ENCODE measurements at regions not wholly inside any gene's neighbourhood (a gene's known extent, or its start where the extent isn't known, plus 50 kb on each side); places are given as distances from the start of the nearest gene placed in this dataset.

DNA sequence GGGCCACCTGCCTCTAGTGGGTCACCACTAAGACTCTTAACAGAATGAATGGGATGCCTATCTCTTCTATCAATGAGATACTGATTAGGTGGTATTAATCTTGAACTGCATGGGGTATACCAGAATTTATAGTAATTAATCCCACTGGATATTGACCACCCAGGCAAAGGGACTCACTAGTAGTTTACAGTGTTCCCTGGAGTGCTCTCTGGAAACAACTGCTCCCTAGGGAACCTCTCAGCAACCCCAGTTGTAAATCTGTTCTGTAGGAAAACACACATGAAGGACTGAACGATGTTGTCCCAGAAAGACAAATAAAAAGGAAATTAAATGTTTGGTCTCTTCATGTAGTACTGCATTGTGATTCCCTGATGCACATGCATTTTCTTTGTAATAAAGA, 430.5 kb downstream of the HLX start:
- Histone ChIP-seq H4K8ac (ENCODE audit: low read depth, low read length) (no peak overlapping the region), H2BK15ac (ENCODE audit: low read length) (no peak overlapping the region), H3K4ac (ENCODE audit: low read length) (no peak overlapping the region), H3K79me1 (ENCODE audit: low read depth, low read length) (no peaks in the 10 kb centered on the region), H3K14ac (ENCODE audit: low read length) (no peak overlapping the region), H3K4me3 (ENCODE audit: low read length in 2 of 2) (no peak overlapping the region), H3K27me3 (ENCODE audit: control insufficient read depth in 3 of 3, insufficient read depth in 3 of 3, low read depth in 1 of 3, low read length in 3 of 3) (no peaks in the 10 kb centered on the region), H3K4me1 (ENCODE audit: control insufficient read depth in 2 of 2, insufficient read depth in 1 of 2, low read depth in 1 of 2, low read length in 2 of 2) (no peaks in the 10 kb centered on the region), H3K9ac (ENCODE audit: low read depth, low read length, poor library complexity) (no peak overlapping the region), H2BK12ac (ENCODE audit: low read length) (no peak overlapping the region), H3K4me2 (ENCODE audit: insufficient read depth, low read length, poor library complexity, severe bottlenecking) (no peak overlapping the region), H2BK120ac (ENCODE audit: low read depth, low read length) (no peak overlapping the region), H3K23ac (ENCODE audit: low read depth, low read length, poor library complexity) (no peak overlapping the region), H2BK5ac (ENCODE audit: low read length) (no peak overlapping the region), H2AFZ (ENCODE audit: low read length) (no peak overlapping the region), H4K91ac (ENCODE audit: low read depth, low read length, poor library complexity) (no peak overlapping the region), H3K36me3 (replicated peaks in 1 of 2; ENCODE audit: control insufficient read depth in 2 of 2, insufficient read depth in 2 of 2, low read length in 2 of 2) (no peaks in the 10 kb centered on the region), H3K27ac (replicated peaks; ENCODE audit: low read length) (no peak overlapping the region), H2AK5ac (ENCODE audit: low read depth, low read length) (no peak overlapping the region), H3K18ac (ENCODE audit: low read length) (no peak overlapping the region), H3K9me3 (replicated peaks in 1 of 2; ENCODE audit: control insufficient read depth in 2 of 2, insufficient read depth in 1 of 2, low read depth in 1 of 2, low read length in 2 of 2) (no peaks in the 10 kb centered on the region)
- DNase-seq (ENCODE audit: low spot score): no peak
- no CpG with 5 or more reads among the region's 1 CpG for WGBS, 2 donors (ENCODE audit: extremely low coverage in 2 of 2, insufficient read length in 2 of 2, insufficient replicate concordance in 1 of 2)

DNA sequence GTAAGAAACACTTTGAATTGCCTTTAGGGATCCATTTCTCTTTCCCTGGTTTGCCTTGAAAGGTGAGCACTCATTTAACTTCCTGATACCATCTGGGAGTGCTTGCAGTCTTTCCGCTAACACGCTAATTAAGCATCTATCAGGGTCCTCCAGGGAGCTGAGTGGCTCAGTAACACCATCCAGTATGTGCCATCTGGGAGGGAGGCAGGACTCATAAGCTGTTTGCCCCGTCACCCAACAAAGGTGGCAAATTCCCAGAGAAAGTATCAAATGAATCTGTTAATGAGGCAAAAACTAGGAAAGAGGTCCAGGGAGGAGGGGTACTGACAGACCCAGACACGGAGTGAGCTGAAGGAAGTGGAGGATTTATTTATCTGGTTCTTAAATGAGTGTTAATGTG, 430.9 kb downstream of the HLX start:
- Histone ChIP-seq H3K14ac (ENCODE audit: low read length) (no peak overlapping the region), H3K18ac (ENCODE audit: low read length) (no peak overlapping the region)

DNA sequence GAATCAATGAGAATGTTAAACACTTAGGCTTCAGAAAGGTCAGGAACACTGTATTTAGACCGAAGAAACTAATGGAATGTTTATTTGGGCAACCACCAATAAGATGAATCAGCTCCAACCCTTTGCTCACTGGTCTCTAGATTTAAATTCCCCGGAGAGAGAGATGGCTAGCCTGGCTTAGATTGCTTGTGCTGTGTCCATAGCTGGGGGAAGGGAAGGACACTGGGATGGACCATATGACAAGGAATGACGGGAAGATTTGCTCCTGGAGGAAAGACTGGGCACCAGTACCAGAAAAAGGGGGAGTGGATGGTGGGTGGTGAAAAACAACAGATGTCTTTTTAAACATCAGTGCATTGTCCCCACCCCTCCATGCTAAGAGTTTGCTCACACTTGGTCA, 426.6 kb downstream of the DUSP10 start:
- no peak overlapping the region for H3K23ac ChIP-seq (ENCODE audit: low read depth, low read length, poor library complexity)
- H3K9ac ChIP-seq (ENCODE audit: low read depth, low read length, poor library complexity): no peak overlapping the region
- H3K4ac ChIP-seq (ENCODE audit: low read length): no peak overlapping the region
- no peak overlapping the region for H3K27ac ChIP-seq (replicated peaks; ENCODE audit: low read length)
- no peak for DNase-seq (ENCODE audit: low spot score)
- no peak overlapping the region for H2AK5ac ChIP-seq (ENCODE audit: low read depth, low read length)
- no peak overlapping the region for H3K14ac ChIP-seq (ENCODE audit: low read length)
- H3K36me3 ChIP-seq (replicated peaks in 1 of 2; ENCODE audit: control insufficient read depth in 2 of 2, insufficient read depth in 2 of 2, low read length in 2 of 2): no peaks in the 10 kb centered on the region
- no peak overlapping the region for H2BK5ac ChIP-seq (ENCODE audit: low read length)
- no peaks in the 10 kb centered on the region for H3K27me3 ChIP-seq (ENCODE audit: control insufficient read depth in 3 of 3, insufficient read depth in 3 of 3, low read depth in 1 of 3, low read length in 3 of 3)
- H3K4me3 ChIP-seq (ENCODE audit: low read length in 2 of 2): no peak overlapping the region
- H4K91ac ChIP-seq (ENCODE audit: low read depth, low read length, poor library complexity): no peak overlapping the region
- H2AFZ ChIP-seq (ENCODE audit: low read length): no peak overlapping the region
- H3K4me1 ChIP-seq (ENCODE audit: control insufficient read depth in 2 of 2, insufficient read depth in 1 of 2, low read depth in 1 of 2, low read length in 2 of 2): peaks cover 0 to 2% of the 10 kb centered on the region in 2 donors
- no CpG with 5 or more reads among the region's 3 CpGs for WGBS, 2 donors (ENCODE audit: extremely low coverage in 2 of 2, insufficient read length in 2 of 2, insufficient replicate concordance in 1 of 2)
- H3K4me2 ChIP-seq (ENCODE audit: insufficient read depth, low read length, poor library complexity, severe bottlenecking): no peak overlapping the region
- no peak overlapping the region for H2BK120ac ChIP-seq (ENCODE audit: low read depth, low read length)
- H2BK12ac ChIP-seq (ENCODE audit: low read length): no peak overlapping the region
- peaks cover 0 to 2% of the 10 kb centered on the region in 2 donors for H3K9me3 ChIP-seq (replicated peaks in 1 of 2; ENCODE audit: control insufficient read depth in 2 of 2, insufficient read depth in 1 of 2, low read depth in 1 of 2, low read length in 2 of 2)
- H4K8ac ChIP-seq (ENCODE audit: low read depth, low read length): no peak overlapping the region
- H2BK15ac ChIP-seq (ENCODE audit: low read length): no peak overlapping the region
- H3K79me1 ChIP-seq (ENCODE audit: low read depth, low read length): no peaks in the 10 kb centered on the region
- H3K18ac ChIP-seq (ENCODE audit: low read length): no peak overlapping the region

More for the DNA sequence above, 430.9 kb downstream of the HLX start:
- no peak overlapping the region for H2BK5ac ChIP-seq (ENCODE audit: low read length)
- no peak overlapping the region for H2BK120ac ChIP-seq (ENCODE audit: low read depth, low read length)
- no peaks in the 10 kb centered on the region for H3K9me3 ChIP-seq (replicated peaks in 1 of 2; ENCODE audit: control insufficient read depth in 2 of 2, insufficient read depth in 1 of 2, low read depth in 1 of 2, low read length in 2 of 2)
- no peaks in the 10 kb centered on the region for H3K36me3 ChIP-seq (replicated peaks in 1 of 2; ENCODE audit: control insufficient read depth in 2 of 2, insufficient read depth in 2 of 2, low read length in 2 of 2)
- H3K9ac ChIP-seq (ENCODE audit: low read depth, low read length, poor library complexity): no peak overlapping the region
- H2AK5ac ChIP-seq (ENCODE audit: low read depth, low read length): no peak overlapping the region
- no peak for DNase-seq (ENCODE audit: low spot score)
- H3K27me3 ChIP-seq (ENCODE audit: control insufficient read depth in 3 of 3, insufficient read depth in 3 of 3, low read depth in 1 of 3, low read length in 3 of 3): no peaks in the 10 kb centered on the region
- H2AFZ ChIP-seq (ENCODE audit: low read length): no peak overlapping the region
- no peak overlapping the region for H4K8ac ChIP-seq (ENCODE audit: low read depth, low read length)
- H3K23ac ChIP-seq (ENCODE audit: low read depth, low read length, poor library complexity): no peak overlapping the region
- no peak overlapping the region for H2BK15ac ChIP-seq (ENCODE audit: low read length)
- no peak overlapping the region for H2BK12ac ChIP-seq (ENCODE audit: low read length)
- H3K4me1 ChIP-seq (ENCODE audit: control insufficient read depth in 2 of 2, insufficient read depth in 1 of 2, low read depth in 1 of 2, low read length in 2 of 2): no peaks in the 10 kb centered on the region
- no CpG with 5 or more reads among the region's 4 CpGs for WGBS, 2 donors (ENCODE audit: extremely low coverage in 2 of 2, insufficient read length in 2 of 2, insufficient replicate concordance in 1 of 2)
- H3K4ac ChIP-seq (ENCODE audit: low read length): no peak overlapping the region
- H3K27ac ChIP-seq (replicated peaks; ENCODE audit: low read length): no peak overlapping the region
- no peak overlapping the region for H3K4me3 ChIP-seq (ENCODE audit: low read length in 2 of 2)
- no peak overlapping the region for H4K91ac ChIP-seq (ENCODE audit: low read depth, low read length, poor library complexity)
- no peaks in the 10 kb centered on the region for H3K79me1 ChIP-seq (ENCODE audit: low read depth, low read length)
- H3K4me2 ChIP-seq (ENCODE audit: insufficient read depth, low read length, poor library complexity, severe bottlenecking): no peak overlapping the region

DNA sequence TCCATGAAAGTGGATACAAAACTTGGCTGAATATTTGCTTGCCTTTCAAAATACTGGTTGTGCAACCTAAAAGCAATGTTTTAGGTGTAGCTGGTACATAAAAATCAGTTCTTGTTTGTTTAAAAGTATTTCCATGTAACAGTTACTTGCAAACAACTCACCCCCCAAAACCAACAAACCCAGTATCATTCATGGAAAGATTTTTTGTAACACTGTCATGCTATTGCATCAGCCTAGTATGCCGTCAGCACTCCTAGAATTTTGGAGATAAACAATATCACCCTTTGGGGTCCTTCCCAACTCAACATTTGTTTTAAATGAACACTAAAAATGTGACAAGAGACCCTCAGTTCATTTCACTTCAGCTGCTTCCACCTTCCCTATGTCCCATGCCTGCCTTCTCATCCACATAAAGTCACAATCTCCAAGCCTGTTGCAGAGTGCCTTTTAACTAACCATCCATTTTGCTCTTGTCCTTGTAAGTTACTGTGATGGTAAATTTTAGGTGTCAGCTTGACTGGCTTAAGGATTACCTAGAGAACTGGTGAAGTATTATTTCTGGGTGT, 425.3 kb downstream of the DUSP10 start:
- no peak overlapping the region for H4K8ac ChIP-seq (ENCODE audit: low read depth, low read length)
- no peak overlapping the region for H2AFZ ChIP-seq (ENCODE audit: low read length)
- H2BK120ac ChIP-seq (ENCODE audit: low read depth, low read length): no peak overlapping the region
- no CpG with 5 or more reads among the region's 1 CpG for WGBS, 2 donors (ENCODE audit: extremely low coverage in 2 of 2, insufficient read length in 2 of 2, insufficient replicate concordance in 1 of 2)
- H3K36me3 ChIP-seq (replicated peaks in 1 of 2; ENCODE audit: control insufficient read depth in 2 of 2, insufficient read depth in 2 of 2, low read length in 2 of 2): no peaks in the 10 kb centered on the region
- no peak overlapping the region for H3K14ac ChIP-seq (ENCODE audit: low read length)
- no peak overlapping the region for H2BK5ac ChIP-seq (ENCODE audit: low read length)
- no peak overlapping the region for H4K91ac ChIP-seq (ENCODE audit: low read depth, low read length, poor library complexity)
- no peak overlapping the region for H3K4me3 ChIP-seq (ENCODE audit: low read length in 2 of 2)
- no peak overlapping the region for H3K4ac ChIP-seq (ENCODE audit: low read length)
- no peak overlapping the region for H2BK12ac ChIP-seq (ENCODE audit: low read length)
- peaks cover 0 to 2% of the 10 kb centered on the region in 2 donors for H3K9me3 ChIP-seq (replicated peaks in 1 of 2; ENCODE audit: control insufficient read depth in 2 of 2, insufficient read depth in 1 of 2, low read depth in 1 of 2, low read length in 2 of 2)
- H3K18ac ChIP-seq (ENCODE audit: low read length): no peak overlapping the region
- H3K27me3 ChIP-seq (ENCODE audit: control insufficient read depth in 3 of 3, insufficient read depth in 3 of 3, low read depth in 1 of 3, low read length in 3 of 3): no peaks in the 10 kb centered on the region
- H3K23ac ChIP-seq (ENCODE audit: low read depth, low read length, poor library complexity): no peak overlapping the region
- H3K27ac ChIP-seq (replicated peaks; ENCODE audit: low read length): no peak overlapping the region
- no peak overlapping the region for H2BK15ac ChIP-seq (ENCODE audit: low read length)
- H2AK5ac ChIP-seq (ENCODE audit: low read depth, low read length): no peak overlapping the region
- peaks cover 0 to 2% of the 10 kb centered on the region in 2 donors for H3K4me1 ChIP-seq (ENCODE audit: control insufficient read depth in 2 of 2, insufficient read depth in 1 of 2, low read depth in 1 of 2, low read length in 2 of 2)
- H3K79me1 ChIP-seq (ENCODE audit: low read depth, low read length): no peaks in the 10 kb centered on the region
- H3K9ac ChIP-seq (ENCODE audit: low read depth, low read length, poor library complexity): no peak overlapping the region
- DNase-seq (ENCODE audit: low spot score): no peak
- H3K4me2 ChIP-seq (ENCODE audit: insufficient read depth, low read length, poor library complexity, severe bottlenecking): no peak overlapping the region

Data from neuronal stem cell (in vitro differentiated cells).